ENCODE measurements at regions not wholly inside any gene's neighbourhood (a gene's known extent, or its start where the extent isn't known, plus 50 kb on each side); places are given as distances from the start of the nearest gene placed in this dataset.

DNA sequence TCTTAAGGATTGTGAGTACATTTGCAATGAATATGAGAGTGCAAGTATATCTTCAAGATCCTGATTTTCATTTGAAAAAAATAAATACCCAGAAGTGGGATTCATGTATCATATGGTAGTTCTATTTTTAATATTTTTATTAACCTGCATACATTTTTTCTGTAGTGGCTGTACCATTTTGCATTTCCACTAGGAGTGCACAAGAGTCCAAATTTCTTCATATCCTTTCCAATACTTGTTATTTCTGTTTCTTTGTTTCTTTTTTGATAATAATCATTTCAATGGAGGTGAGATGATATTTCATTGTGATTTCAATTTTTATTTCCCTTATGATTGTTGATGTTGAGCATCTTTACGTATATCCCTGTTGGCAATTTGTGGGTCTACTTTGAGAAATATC, 759.8 kb upstream of the CNTN5 start:
- Histone ChIP-seq H3K9me2 (replicated peaks; ENCODE audit: control insufficient read depth, low read length) (no peaks in the 10 kb centered on the region), H3K79me2 (ENCODE audit: control insufficient read depth, low read length) (no peaks in the 10 kb centered on the region), H3K9me3 (ENCODE audit: control insufficient read depth, insufficient read depth, low read length) (no peaks in the 10 kb centered on the region), H3K4me3 (ENCODE audit: low read length) (no peak overlapping the region), H3K27me3 (ENCODE audit: control insufficient read depth, low read length) (no peaks in the 10 kb centered on the region), H4K20me1 (ENCODE audit: control insufficient read depth, insufficient read depth, low read depth, low read length) (no peaks in the 10 kb centered on the region), H3K27ac (ENCODE audit: low read depth, low read length) (no peak overlapping the region), H3F3A (ENCODE audit: control insufficient read depth, insufficient read depth) (no peaks in the 10 kb centered on the region), H3K4me1 (ENCODE audit: control insufficient read depth, low read length) (no peaks in the 10 kb centered on the region), H3K36me3 (ENCODE audit: control insufficient read depth, low read length) (no peaks in the 10 kb centered on the region), H3K4me2 (ENCODE audit: low read length) (no peak overlapping the region)
- peak; percentile 31 for TF ChIP-seq CTCF (IDR thresholded peaks at IDR 0.05; ENCODE audit: low read depth, low read length, poor library complexity, severe bottlenecking)
- no peak for TF ChIP-seq EZH2phosphoT487 (IDR thresholded peaks at IDR 0.05; ENCODE audit: borderline replicate concordance, low read length)

DNA sequence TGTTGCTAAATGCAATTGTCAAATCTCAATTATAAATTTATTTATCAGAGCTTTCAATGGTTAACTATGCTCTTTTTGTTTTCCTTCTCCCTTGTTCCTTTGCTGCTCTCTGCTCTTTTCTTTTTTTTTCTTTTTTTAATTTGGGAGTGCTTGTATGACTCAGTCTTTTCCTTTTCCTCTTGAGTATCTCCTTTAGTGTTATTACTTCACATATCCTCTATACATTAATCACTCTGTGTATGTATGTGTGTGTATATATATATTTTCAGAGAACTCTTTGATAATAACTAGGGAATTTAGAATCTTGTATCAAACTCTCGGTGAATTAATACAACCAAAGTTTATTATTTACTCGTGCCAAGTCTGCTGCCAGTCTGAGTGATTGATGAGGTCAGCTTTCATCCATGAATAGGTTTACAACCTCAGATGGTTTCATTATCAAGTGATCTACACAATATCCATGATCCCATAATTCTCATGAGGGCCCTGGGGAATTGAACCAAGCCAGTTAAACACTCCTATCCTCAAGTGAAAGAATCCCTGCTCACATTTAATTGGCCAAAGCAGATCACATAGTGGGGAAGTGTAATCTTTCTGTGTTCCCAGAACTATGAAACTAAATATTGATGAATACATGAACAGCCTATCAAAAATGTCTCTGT, 743.4 kb upstream of the CNTN5 start:
- Histone ChIP-seq H4K20me1 (ENCODE audit: control insufficient read depth, insufficient read depth, low read depth, low read length) (no peaks in the 10 kb centered on the region), H3K9me3 (ENCODE audit: control insufficient read depth, insufficient read depth, low read length) (no peaks in the 10 kb centered on the region), H3F3A (ENCODE audit: control insufficient read depth, insufficient read depth) (no peaks in the 10 kb centered on the region), H3K4me2 (ENCODE audit: low read length) (no peak overlapping the region), H3K79me2 (ENCODE audit: control insufficient read depth, low read length) (no peaks in the 10 kb centered on the region), H3K4me1 (ENCODE audit: control insufficient read depth, low read length) (no peaks in the 10 kb centered on the region), H3K4me3 (ENCODE audit: low read length) (no peak overlapping the region), H3K9me2 (replicated peaks; ENCODE audit: control insufficient read depth, low read length) (no peaks in the 10 kb centered on the region), H3K27ac (ENCODE audit: low read depth, low read length) (no peak overlapping the region), H3K36me3 (ENCODE audit: control insufficient read depth, low read length) (no peaks in the 10 kb centered on the region), H3K27me3 (ENCODE audit: control insufficient read depth, low read length) (no peaks in the 10 kb centered on the region)
- no peak for TF ChIP-seq EZH2phosphoT487 (IDR thresholded peaks at IDR 0.05; ENCODE audit: borderline replicate concordance, low read length)
- TF ChIP-seq CTCF (IDR thresholded peaks at IDR 0.05; ENCODE audit: low read depth, low read length, poor library complexity, severe bottlenecking), result no peak

GRCh38 chr11:98289617-98290263, 731.0 kb upstream of the CNTN5 start:
- H3K9me3 ChIP-seq (ENCODE audit: control insufficient read depth, insufficient read depth, low read length), result no peaks in the 10 kb centered on the region
- TF ChIP-seq EZH2phosphoT487 (IDR thresholded peaks at IDR 0.05; ENCODE audit: borderline replicate concordance, low read length) (no peak), CTCF (IDR thresholded peaks at IDR 0.05; ENCODE audit: low read depth, low read length, poor library complexity, severe bottlenecking) (no peak)
- no peak overlapping the region for H3K27ac ChIP-seq (ENCODE audit: low read depth, low read length)
- H3K4me1 ChIP-seq (ENCODE audit: control insufficient read depth, low read length), result no peaks in the 10 kb centered on the region
- H3K4me3 ChIP-seq (ENCODE audit: low read length), result no peak overlapping the region
- H3K4me2 ChIP-seq (ENCODE audit: low read length), result no peak overlapping the region
- H3F3A ChIP-seq (ENCODE audit: control insufficient read depth, insufficient read depth), result no peaks in the 10 kb centered on the region
- H3K9me2 ChIP-seq (replicated peaks; ENCODE audit: control insufficient read depth, low read length), result no peaks in the 10 kb centered on the region
- H3K27me3 ChIP-seq (ENCODE audit: control insufficient read depth, low read length), result no peaks in the 10 kb centered on the region
- no peaks in the 10 kb centered on the region for H3K79me2 ChIP-seq (ENCODE audit: control insufficient read depth, low read length)
- no peaks in the 10 kb centered on the region for H4K20me1 ChIP-seq (ENCODE audit: control insufficient read depth, insufficient read depth, low read depth, low read length)
- H3K36me3 ChIP-seq (ENCODE audit: control insufficient read depth, low read length), result no peaks in the 10 kb centered on the region
